Adrenal gland (tissue), 5 donors: ENCODE measurements at regions not wholly inside any gene's neighbourhood (a gene's known extent, or its start where the extent isn't known, plus 50 kb on each side); places are given as distances from the start of the nearest gene placed in this dataset.

Experiments
- POLR2A ChIP-seq, 2 donors: fragments of 450-650 bp; IDR thresholded peaks; one replicate each; pipeline ENCODE4 v1.6.1; 2017; ENCODE audit warnings: antibody characterized with exemption in 2 of 2, mild to moderate bottlenecking in 2 of 2, moderate library complexity in 1 of 2
- TF ChIP-seq, protein P1 (sequence below), 6 experiments: fragments of 450-650 bp in 4 of 6; fragments of 200-600 bp in 2 of 6; sonication (generic) in 1 of 6; IDR thresholded peaks; 1 replicate in 5 of 6; 2 replicates in 1 of 6; pipeline versions ENCODE4 v1.5.1 to v1.8.0; 2016 to 2021; ENCODE audit warnings: antibody characterized with exemption in 6 of 6, mild to moderate bottlenecking in 2 of 6, moderate library complexity in 1 of 6
- donor health status: DM: no; HTN: no; CAD: no.

DNA sequence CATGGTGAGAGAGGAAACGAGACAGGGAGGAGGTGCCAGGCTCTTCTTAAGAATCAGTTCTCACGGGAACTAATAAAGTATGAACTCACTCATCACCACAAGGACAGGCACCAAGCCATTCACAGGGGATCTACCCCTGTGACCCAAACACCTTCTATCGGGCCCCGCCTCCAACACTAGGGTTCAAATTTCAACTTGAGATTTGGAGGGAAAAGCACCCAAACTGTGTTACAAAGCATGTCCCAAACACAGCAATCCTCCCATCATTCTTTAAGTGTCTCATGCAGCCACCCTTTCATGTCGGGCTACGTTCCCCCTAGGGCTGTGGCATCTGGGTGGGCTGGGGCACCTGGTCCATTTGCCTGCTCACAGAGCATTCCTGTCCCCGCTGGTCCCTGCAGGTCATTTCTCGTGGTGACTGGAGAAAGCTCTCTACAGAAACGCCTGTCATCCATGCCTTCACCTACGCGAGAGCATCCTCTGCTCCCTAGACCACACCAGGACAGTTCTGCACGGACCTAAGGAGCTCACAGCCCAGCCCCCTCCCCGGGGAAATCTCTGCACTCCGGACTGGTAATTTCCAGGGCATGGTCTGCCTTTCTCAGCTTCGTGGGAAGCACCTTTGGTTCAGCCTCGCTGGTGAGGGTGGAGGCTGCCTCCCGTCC lies 79.6 kb downstream of the TTLL2 start:
- TF ChIP-seq, protein P1, sequence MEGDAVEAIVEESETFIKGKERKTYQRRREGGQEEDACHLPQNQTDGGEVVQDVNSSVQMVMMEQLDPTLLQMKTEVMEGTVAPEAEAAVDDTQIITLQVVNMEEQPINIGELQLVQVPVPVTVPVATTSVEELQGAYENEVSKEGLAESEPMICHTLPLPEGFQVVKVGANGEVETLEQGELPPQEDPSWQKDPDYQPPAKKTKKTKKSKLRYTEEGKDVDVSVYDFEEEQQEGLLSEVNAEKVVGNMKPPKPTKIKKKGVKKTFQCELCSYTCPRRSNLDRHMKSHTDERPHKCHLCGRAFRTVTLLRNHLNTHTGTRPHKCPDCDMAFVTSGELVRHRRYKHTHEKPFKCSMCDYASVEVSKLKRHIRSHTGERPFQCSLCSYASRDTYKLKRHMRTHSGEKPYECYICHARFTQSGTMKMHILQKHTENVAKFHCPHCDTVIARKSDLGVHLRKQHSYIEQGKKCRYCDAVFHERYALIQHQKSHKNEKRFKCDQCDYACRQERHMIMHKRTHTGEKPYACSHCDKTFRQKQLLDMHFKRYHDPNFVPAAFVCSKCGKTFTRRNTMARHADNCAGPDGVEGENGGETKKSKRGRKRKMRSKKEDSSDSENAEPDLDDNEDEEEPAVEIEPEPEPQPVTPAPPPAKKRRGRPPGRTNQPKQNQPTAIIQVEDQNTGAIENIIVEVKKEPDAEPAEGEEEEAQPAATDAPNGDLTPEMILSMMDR (IDR thresholded peaks at IDR 0.05): no peak
- no peak for TF ChIP-seq POLR2A (IDR thresholded peaks at IDR 0.05)
